GM21737 (cell line): ENCODE measurements at regions not wholly inside any gene's neighbourhood (a gene's known extent, or its start where the extent isn't known, plus 50 kb on each side); places are given as distances from the start of the nearest gene placed in this dataset.

ENCODE experiments used
- ATAC-seq: cut with Tn5 transposase; IDR thresholded peaks from one replicate; pipeline ENCODE4 v1.9.1; 2021; ENCODE audit warnings: mild to moderate bottlenecking, moderate library complexity; ENCODE audit not compliant: unreplicated experiment

GRCh38 chr15:94745371-94745770 is 514.0 kb downstream of the MCTP2 start:
- ATAC-seq: no peak

- ATAC-seq: no peak
These were observed 516.1 kb downstream of the MCTP2 start for GRCh38 chr15:94747510-94747909.

- no peak for ATAC-seq
These were observed 518.7 kb downstream of the MCTP2 start for GRCh38 chr15:94749811-94750617.

DNA sequence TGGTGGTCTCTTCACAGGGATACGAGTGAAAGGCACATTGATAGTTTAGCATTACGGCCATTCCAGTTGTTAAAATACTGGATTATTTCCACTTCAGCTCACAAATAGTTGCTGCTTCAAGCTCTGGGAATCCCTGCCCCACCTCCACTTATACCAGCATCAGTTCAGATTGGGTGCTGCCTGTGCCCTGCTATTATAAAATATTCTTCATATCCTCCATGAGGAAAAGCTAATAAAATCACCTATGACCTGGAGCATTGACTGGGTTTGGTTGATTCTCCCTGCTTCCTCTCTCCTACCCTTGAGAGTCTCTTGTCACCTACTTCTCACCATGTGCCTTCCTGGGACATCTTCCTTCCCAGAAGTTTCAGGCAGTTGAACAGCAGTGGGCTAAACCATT is 529.0 kb downstream of the MCTP2 start:
- ATAC-seq: no peak

- no peak for ATAC-seq
These were observed 530.2 kb downstream of the MCTP2 start for GRCh38 chr15:94761574-94761973.

DNA sequence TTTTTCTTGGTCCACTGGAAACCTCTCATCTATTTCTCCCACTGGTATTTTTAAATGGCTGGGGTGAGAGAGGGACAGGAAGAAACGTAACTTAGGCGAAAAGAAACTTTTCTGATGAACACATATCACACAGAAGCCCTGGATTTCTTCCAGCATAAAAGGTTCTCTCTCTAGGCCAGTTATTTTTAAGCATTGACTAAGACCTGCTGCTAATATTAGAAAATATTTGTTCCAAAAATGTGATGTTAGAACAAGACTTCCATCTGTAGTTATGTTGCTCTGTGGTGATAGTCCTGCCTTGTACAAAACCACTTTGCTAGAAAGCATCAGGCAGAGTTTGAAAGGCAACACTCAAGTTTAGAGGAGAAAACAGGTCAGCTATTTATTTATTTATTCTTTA is 537.7 kb downstream of the MCTP2 start:
- no peak for ATAC-seq

GRCh38 chr15:94770199-94770598 is 538.8 kb downstream of the MCTP2 start:
- ATAC-seq: no peak

- no peak for ATAC-seq
These were observed 545.7 kb downstream of the MCTP2 start for GRCh38 chr15:94777037-94777436.

DNA sequence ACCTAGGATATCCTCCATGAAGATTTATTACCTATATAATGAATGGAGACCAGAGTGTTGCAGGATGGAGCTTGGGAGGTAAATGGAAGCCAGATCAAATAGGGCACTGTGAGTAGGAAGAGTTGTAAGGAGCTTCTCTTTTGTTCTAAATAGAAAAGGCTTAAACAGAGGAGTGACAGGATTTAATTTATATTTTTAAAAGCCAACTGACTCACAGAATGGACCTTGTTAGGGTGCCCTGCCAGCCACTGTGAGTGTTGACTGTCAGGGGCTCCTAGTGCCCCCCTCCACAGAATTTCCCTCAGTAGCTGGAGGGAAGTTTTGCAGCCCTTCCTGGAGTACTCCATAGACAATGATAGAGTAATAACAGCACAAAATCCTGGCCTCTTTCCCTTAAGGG is 547.5 kb downstream of the MCTP2 start:
- ATAC-seq: no peak

DNA sequence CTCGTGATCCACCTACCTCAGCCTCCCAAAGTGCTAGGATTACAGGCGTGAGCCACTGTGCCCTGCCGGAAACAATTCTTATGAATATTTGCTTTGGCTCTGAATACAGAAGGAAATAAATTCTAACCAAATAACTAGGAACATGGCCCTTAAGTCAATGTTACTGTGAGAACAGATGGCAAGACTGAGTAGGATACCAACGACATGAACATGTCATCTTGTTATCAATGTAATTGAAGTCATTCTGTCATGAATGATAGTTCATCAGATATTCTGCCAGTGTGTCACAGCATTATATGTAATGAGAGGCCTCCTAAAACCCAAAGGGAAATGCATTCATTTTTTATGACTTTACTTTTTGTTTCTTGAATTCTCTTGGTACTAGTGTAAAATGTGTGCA is 548.8 kb downstream of the MCTP2 start:
- no peak for ATAC-seq

DNA sequence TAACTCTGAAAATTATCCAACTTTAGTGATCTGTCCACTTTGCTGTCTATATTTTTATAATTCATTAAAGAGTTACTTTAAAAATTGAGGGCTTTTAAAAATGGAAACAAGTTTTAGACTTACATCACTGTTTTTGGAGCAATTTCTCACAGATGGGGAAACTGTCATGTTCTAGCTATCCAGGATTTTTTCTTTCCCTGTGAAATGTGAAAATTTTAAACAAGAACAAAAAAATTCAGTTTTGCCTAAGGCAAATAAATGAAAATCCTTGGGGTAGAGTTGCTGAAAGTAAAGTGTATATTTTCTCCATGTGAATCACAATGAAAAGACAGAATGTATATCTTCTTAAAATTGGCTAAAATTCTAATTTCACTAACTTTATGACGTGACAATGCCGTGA is 553.7 kb downstream of the MCTP2 start:
- ATAC-seq: no peak

DNA sequence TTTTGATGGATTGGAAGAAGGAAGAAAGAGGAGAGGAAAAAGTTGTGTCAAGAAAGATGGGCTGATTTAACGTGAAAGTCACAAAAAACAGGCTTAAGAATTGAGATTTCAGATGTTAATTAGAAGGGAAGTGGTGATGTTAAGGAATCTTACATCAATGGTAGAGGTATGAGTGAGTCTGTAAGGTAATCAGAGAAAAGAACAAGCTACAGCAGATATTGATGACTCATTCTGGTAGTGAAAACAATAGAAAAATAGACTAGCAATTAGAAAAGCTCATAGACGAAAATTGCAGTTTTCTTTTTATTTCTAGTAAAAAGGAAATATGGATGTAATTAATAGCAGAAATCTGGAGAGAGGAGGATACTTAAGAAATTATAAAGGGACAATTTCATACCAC is 559.6 kb downstream of the MCTP2 start:
- ATAC-seq: no peak

- ATAC-seq: no peak
These were observed 560.1 kb downstream of the MCTP2 start for GRCh38 chr15:94791510-94791909.

GRCh38 chr15:94792196-94792595 is 560.8 kb downstream of the MCTP2 start:
- ATAC-seq: no peak

GRCh38 chr15:94793207-94793606 is 561.8 kb downstream of the MCTP2 start:
- ATAC-seq: no peak

- no peak for ATAC-seq
These were observed 562.3 kb downstream of the MCTP2 start for GRCh38 chr15:94793641-94794040.

GRCh38 chr15:94804613-94805012 is 573.3 kb downstream of the MCTP2 start:
- ATAC-seq: no peak

- ATAC-seq: no peak
These were observed 583.9 kb downstream of the MCTP2 start for GRCh38 chr15:94815110-94815731.

GRCh38 chr15:94815914-94816313 is 584.6 kb downstream of the MCTP2 start:
- ATAC-seq: no peak

DNA sequence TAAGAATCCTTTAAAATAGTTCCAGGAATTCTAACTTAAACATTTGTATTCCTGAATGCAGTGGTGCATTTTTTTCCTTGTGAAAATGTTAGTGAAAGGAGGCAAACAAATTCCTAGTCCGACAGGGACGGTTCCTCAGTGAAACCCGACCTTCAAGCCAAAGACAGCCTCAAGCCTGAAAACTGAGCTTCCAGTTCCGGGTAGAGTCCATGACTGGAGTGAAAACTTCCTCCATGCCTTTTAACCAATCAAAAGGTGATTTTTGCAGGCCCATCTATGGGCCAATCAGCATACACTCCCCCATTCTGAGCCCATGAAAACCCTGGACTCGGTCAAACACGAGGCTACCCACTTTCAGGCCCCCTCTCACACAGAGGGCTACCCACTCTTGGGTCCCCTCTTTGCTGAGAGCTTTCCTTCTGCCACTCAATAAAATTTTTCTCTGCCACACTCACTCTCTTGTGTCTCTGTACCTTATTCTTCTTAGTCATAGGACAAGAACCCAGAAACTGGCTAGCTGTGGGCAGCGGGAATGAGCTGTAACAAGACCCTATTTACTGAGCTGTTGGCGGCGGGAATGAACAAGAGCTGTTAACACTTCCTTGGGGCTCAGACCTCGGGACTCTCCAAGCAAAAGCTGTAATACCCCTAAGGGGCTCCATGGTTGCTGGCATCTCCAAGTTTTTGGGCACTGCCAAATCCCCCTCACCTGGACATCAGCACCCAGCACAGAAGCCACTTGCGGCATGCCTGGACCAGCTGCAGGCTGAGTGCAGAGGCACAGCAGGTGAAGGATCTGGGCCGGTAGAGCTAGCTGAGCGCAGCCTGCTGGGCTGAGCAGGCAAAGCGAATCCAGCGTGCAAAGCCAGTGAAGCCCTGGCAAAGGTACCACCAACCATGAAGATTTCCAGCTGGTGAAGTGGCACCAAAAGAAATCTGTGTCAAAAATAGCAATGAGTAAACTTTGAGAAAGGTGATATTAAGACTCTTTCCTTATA is 598.8 kb downstream of the MCTP2 start:
- no peak for ATAC-seq

DNA sequence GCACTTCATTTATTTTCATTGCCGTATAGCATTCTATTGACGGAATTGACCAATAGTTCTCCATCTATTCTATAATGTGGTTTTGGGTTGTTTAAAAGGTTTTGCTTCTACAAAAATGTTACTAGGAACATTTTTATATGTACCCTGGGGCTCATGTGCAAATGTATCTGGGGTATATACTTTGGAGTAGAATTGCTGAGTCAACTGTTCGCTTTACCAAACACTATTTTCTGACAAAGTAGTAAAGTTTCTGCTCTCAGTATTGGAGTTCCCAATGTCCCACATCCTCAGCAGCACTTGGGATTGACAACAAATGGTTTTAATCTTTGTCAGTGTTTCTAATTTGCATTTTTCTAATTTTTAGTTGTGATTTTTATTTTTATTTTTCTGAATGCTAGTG is 602.6 kb downstream of the MCTP2 start:
- no peak for ATAC-seq
